T-helper 1 cell treated with Interleukin-12 subunit alpha and Interleukin-12 subunit beta and Interleukin-4 antibody, amounts not matched to agents 30 μg/mL and 1 μg/mL, for 36 hours (primary cell): ENCODE measurements at regions not wholly inside any gene's neighbourhood (a gene's known extent, or its start where the extent isn't known, plus 50 kb on each side); places are given as distances from the start of the nearest gene placed in this dataset.
"Not testable (repeated sequence)": the region's sequence is repeated elsewhere in the genome, so short reads cannot be mapped to it uniquely, and the experiment has no call there.

Source experiments
- H3K27ac Mint-ChIP-seq: one replicate; pipeline ENCODE4 v1.8.0; 2021; ENCODE audit warnings: mild to moderate bottlenecking, mixed read lengths
- H3K27me3 Mint-ChIP-seq: one replicate; pipeline ENCODE4 v1.8.0; 2021; ENCODE audit warnings: low read depth, mixed read lengths
- H3K36me3 Mint-ChIP-seq: one replicate; pipeline ENCODE4 v1.8.0; 2021; ENCODE audit warnings: low read depth, mixed read lengths
- H3K4me1 Mint-ChIP-seq: one replicate; pipeline ENCODE4 v1.8.0; 2021; ENCODE audit warnings: low read depth, mixed read lengths
- H3K4me3 Mint-ChIP-seq: one replicate; pipeline ENCODE4 v1.8.0; 2021; ENCODE audit warnings: mild to moderate bottlenecking, moderate library complexity, mixed read lengths
- H3K9me3 Mint-ChIP-seq: one replicate; pipeline ENCODE4 v1.8.0; 2021; ENCODE audit warnings: mixed read lengths

DNA sequence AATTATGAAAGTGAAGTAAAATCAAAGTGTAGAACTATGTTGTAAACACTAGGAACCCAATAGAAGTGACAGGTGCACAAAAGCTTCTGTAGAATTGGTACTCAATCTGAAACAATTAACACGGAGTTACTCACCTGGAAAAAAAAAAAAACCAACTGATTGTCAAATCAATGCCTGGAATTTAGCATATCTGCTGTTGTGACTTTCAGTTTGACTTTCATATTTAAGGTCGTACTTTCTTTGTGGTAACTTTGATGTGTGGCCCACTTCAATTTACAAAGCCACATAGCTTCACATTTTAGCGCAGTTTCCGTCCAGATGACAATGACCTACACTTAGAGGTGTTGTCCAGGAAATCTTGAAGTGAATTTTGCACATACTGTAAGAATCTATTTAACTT lies 1124.9 kb downstream of the STIM2 start:
- Mint-ChIP-seq H3K27ac (no peak overlapping the region), H3K4me1 (no peaks in the 10 kb centered on the region), H3K4me3 (no peak overlapping the region), H3K27me3 (no peaks in the 10 kb centered on the region), H3K9me3 (peaks cover 6% of the 10 kb centered on the region), H3K36me3 (no peaks in the 10 kb centered on the region)

DNA sequence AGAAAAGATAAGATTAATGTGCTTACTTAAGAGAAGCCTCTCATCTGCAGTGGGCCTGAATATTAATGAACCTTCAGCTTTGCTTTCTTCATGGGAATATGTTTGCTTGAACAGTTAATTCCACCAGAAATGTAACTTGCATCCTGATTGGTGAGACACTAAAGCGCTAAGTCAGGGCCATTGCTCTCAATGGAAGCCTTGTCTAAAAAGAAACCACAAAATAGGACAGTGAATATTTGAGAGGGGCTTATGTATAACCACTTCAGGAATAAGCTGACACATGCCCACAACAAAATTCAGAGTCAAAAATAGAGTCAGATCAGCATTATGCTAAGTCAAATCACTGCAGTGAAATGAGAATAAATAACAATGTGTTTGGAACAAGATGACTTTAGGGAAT lies 1125.8 kb downstream of the STIM2 start:
- Mint-ChIP-seq H3K36me3 (no peaks in the 10 kb centered on the region), H3K27me3 (no peaks in the 10 kb centered on the region), H3K27ac (no peak overlapping the region), H3K9me3 (no peaks in the 10 kb centered on the region), H3K4me1 (no peaks in the 10 kb centered on the region), H3K4me3 (no peak overlapping the region)

DNA sequence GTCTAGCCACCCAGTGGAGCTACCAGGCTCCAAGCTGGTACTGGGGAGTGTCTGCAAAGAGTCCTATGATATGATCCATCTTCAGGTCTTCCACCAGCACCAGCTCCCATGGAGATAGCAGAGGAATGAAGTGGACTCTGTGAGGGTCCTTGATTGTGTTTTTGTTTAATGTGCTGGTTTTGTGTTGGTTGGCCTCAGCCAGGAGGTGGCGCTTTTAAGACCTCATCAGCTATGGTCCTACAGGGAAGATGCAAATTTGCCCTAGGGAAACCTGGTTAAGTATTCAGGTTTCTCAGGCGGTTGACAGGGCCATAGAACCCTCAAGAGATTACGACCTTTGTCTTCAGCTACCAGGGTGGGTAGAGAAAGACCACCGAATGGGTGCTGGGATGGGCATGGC lies 1141.1 kb downstream of the STIM2 start:
- Mint-ChIP-seq H3K27ac (no peak overlapping the region), H3K36me3 (no peaks in the 10 kb centered on the region), H3K9me3 (peaks cover 10% of the 10 kb centered on the region), H3K4me3 (no peak overlapping the region), H3K27me3 (no peaks in the 10 kb centered on the region), H3K4me1 (no peaks in the 10 kb centered on the region)

DNA sequence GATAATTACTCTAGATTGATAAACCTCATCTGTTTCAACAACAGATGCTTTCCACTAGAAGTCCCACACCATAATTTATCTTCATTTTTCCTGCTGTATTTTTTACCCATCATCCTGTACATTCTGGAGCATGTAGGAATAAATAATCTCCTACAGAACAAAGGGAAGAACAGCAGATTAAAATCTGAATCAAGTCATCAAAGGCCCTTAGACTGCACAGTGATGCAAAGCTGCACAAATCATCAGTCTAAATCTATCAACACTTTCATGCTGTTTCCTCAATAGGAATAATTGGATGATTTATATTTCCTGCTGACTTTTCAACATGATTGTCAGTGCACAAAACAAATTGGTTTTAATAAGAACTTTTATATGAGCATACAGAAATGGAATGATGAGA lies 1143.9 kb downstream of the STIM2 start:
- Mint-ChIP-seq H3K36me3 (no peaks in the 10 kb centered on the region), H3K27ac (no peak overlapping the region), H3K9me3 (no peaks in the 10 kb centered on the region), H3K27me3 (no peaks in the 10 kb centered on the region), H3K4me3 (no peak overlapping the region), H3K4me1 (no peaks in the 10 kb centered on the region)

GRCh38 chr4:28006021-28006420 lies 1145.4 kb downstream of the STIM2 start:
- Mint-ChIP-seq H3K27me3 (no peaks in the 10 kb centered on the region), H3K27ac (no peak overlapping the region), H3K4me1 (no peaks in the 10 kb centered on the region), H3K9me3 (no peaks in the 10 kb centered on the region), H3K4me3 (no peak overlapping the region), H3K36me3 (no peaks in the 10 kb centered on the region)

GRCh38 chr4:28007693-28008092 lies 1147.1 kb downstream of the STIM2 start:
- H3K4me3 Mint-ChIP-seq: no peak overlapping the region
- no peaks in the 10 kb centered on the region for H3K9me3 Mint-ChIP-seq
- H3K27ac Mint-ChIP-seq: no peak overlapping the region
- H3K4me1 Mint-ChIP-seq: no peaks in the 10 kb centered on the region
- H3K36me3 Mint-ChIP-seq: no peaks in the 10 kb centered on the region
- no peaks in the 10 kb centered on the region for H3K27me3 Mint-ChIP-seq

GRCh38 chr4:28009541-28009940 lies 1148.9 kb downstream of the STIM2 start:
- Mint-ChIP-seq H3K9me3 (no peaks in the 10 kb centered on the region), H3K27me3 (no peaks in the 10 kb centered on the region), H3K4me1 (no peaks in the 10 kb centered on the region), H3K4me3 (no peak overlapping the region), H3K27ac (no peak overlapping the region), H3K36me3 (no peaks in the 10 kb centered on the region)

DNA sequence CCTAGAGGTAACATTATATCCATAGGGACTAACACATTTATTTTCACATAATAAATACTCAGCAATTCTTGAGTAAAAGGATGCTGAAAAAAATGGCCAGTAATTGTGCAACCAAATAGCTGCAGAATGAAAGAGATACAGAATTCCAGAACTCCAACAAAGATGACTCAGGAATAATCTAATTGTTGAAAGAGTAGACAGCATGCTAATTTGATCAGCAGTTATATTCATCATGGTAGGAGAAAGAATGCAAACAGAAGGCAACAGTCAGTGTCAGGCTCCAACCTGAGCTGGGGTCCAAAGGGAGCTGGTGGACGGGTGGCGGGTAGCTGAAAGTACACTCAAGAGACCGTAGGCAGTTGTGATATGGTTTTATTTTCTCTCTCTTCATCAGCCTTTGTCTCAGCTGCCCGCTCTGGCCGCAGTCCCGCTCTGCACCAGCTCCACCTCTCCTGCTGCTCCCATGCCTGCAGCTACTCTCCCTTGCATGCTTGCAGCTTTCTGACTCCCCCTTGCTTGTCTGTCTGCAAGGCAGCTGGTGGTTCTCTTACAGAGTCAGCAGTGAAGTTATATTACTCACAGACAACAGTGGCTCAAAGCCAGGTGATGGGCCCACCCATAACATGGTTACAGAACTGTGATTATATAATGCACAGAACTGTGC lies 1150.1 kb downstream of the STIM2 start:
- H3K27me3 Mint-ChIP-seq: no peaks in the 10 kb centered on the region

DNA sequence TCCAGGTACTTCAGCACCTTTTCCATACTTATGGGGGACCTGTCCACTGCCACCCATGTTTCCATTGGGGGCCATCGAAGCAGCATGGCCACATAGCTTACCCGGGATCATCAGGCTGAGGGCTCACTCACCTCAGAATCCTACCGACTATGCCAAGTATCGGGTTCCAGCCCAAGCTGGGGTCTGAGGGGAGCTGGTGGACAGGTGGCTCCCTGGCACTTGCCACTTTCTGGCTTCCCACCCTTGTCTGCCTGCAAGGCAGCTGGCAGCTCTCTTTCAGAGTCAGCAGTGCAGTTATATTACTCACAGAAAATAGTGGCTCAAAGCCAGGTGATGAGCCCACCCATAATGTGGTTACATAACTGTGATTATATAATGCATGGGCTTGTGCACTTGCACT lies 1153.8 kb downstream of the STIM2 start:
- Mint-ChIP-seq H3K4me3 (no peak overlapping the region), H3K27me3 (no peaks in the 10 kb centered on the region), H3K27ac (no peak overlapping the region), H3K36me3 (no peaks in the 10 kb centered on the region), H3K9me3 (peaks cover 5% of the 10 kb centered on the region), H3K4me1 (no peaks in the 10 kb centered on the region)

More for the DNA sequence above, 1150.1 kb downstream of the STIM2 start:
- Mint-ChIP-seq H3K4me1 (no peaks in the 10 kb centered on the region), H3K9me3 (no peaks in the 10 kb centered on the region), H3K36me3 (no peaks in the 10 kb centered on the region), H3K4me3 (no peak overlapping the region), H3K27ac (no peak overlapping the region)

GRCh38 chr4:28015996-28016395 lies 1155.4 kb downstream of the STIM2 start:
- Mint-ChIP-seq H3K27ac (no peak overlapping the region), H3K36me3 (no peaks in the 10 kb centered on the region), H3K9me3 (peaks cover 8% of the 10 kb centered on the region), H3K4me1 (no peaks in the 10 kb centered on the region), H3K27me3 (no peaks in the 10 kb centered on the region), H3K4me3 (no peak overlapping the region)

- not testable (repeated sequence) for H3K4me1 Mint-ChIP-seq, H3K27ac Mint-ChIP-seq, H3K36me3 Mint-ChIP-seq, H3K4me3 Mint-ChIP-seq, H3K27me3 Mint-ChIP-seq
- peaks cover 41% of the 10 kb centered on the region for H3K9me3 Mint-ChIP-seq
Measured at GRCh38 chr4:28038253-28038652, 1177.6 kb downstream of the STIM2 start.

GRCh38 chr4:28062562-28062961 lies 1201.9 kb downstream of the STIM2 start:
- H3K4me1 Mint-ChIP-seq: no peaks in the 10 kb centered on the region
- H3K4me3 Mint-ChIP-seq: no peak overlapping the region
- H3K27ac Mint-ChIP-seq: no peak overlapping the region
- H3K27me3 Mint-ChIP-seq: no peaks in the 10 kb centered on the region
- peaks cover 5% of the 10 kb centered on the region for H3K9me3 Mint-ChIP-seq
- no peaks in the 10 kb centered on the region for H3K36me3 Mint-ChIP-seq

GRCh38 chr4:28073860-28074555 lies 1213.4 kb downstream of the STIM2 start:
- H3K4me1 Mint-ChIP-seq: no peaks in the 10 kb centered on the region
- H3K27me3 Mint-ChIP-seq: no peaks in the 10 kb centered on the region
- H3K9me3 Mint-ChIP-seq: peaks cover 10% of the 10 kb centered on the region
- H3K4me3 Mint-ChIP-seq: no peak overlapping the region
- no peaks in the 10 kb centered on the region for H3K36me3 Mint-ChIP-seq
- H3K27ac Mint-ChIP-seq: no peak overlapping the region

DNA sequence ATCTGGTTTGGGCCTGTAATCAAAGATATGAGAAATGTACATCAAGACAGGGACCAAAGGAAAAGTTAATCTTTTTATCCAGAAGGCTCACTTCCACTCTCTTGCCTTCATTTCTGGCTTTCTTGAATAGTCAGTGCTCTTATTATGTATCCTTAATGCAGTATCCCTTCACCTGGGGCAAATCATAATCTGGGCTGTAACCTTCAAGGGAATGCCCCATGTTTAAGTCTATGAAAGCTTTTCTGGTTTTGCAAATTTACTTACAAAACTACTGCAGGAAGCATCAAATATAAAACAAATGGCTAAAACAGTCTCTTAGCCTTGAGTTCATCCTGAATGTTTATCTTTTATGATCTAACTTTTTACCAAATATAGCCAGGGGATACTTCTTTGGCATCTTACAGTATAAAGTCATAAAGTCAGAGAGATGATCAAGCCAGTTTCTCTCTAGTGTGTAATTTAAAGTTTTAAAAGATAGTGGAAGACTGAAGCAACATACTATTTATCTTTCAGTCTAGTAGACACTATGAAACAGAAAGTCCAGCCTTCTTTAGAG lies 1214.8 kb downstream of the STIM2 start:
- Mint-ChIP-seq H3K36me3 (no peaks in the 10 kb centered on the region), H3K27me3 (no peaks in the 10 kb centered on the region), H3K27ac (no peak overlapping the region), H3K9me3 (peaks cover 14% of the 10 kb centered on the region), H3K4me1 (no peaks in the 10 kb centered on the region), H3K4me3 (no peak overlapping the region)

GRCh38 chr4:28077203-28077602 lies 1216.6 kb downstream of the STIM2 start:
- not testable (repeated sequence) for H3K4me1 Mint-ChIP-seq, H3K27me3 Mint-ChIP-seq, H3K36me3 Mint-ChIP-seq, H3K4me3 Mint-ChIP-seq, H3K27ac Mint-ChIP-seq
- peaks cover 25% of the 10 kb centered on the region for H3K9me3 Mint-ChIP-seq
